ENCODE measurements at regions not wholly inside any gene's neighbourhood (a gene's known extent, or its start where the extent isn't known, plus 50 kb on each side); places are given as distances from the start of the nearest gene placed in this dataset.
"Not testable (repeated sequence)": the region's sequence is repeated elsewhere in the genome, so short reads cannot be mapped to it uniquely, and the experiment has no call there.

GRCh38 chr4:107492566-107492965 is 227.5 kb downstream of the PAPSS1 start:
- Histone ChIP-seq H3K27me3 (ENCODE audit: insufficient read depth, poor library complexity, severe bottlenecking) (no peaks in the 10 kb centered on the region), H3K4me3 (ENCODE audit: severe bottlenecking) (no peak overlapping the region), H3K36me3 (ENCODE audit: low read depth) (no peaks in the 10 kb centered on the region), H3K4me1 (ENCODE audit: insufficient read depth, poor library complexity, severe bottlenecking) (no peaks in the 10 kb centered on the region), H3K27ac (ENCODE audit: poor library complexity, severe bottlenecking) (no peak overlapping the region), H3K9me3 (ENCODE audit: severe bottlenecking) (no peaks in the 10 kb centered on the region)
- ATAC-seq (ENCODE audit: low read depth) (no peak), DNase-seq (ENCODE audit: low spot score) (no peak)
- no peak for TF ChIP-seq CTCF (IDR thresholded peaks at IDR 0.05; ENCODE audit: poor library complexity, severe bottlenecking)

GRCh38 chr4:107490116-107490515 is 229.9 kb downstream of the PAPSS1 start:
- ATAC-seq (ENCODE audit: low read depth), result no peak

GRCh38 chr4:107483621-107484020 is 236.4 kb downstream of the PAPSS1 start:
- H3K27me3 ChIP-seq (ENCODE audit: insufficient read depth, poor library complexity, severe bottlenecking); ATAC-seq (ENCODE audit: low read depth); H3K27ac ChIP-seq (ENCODE audit: poor library complexity, severe bottlenecking); H3K4me3 ChIP-seq (ENCODE audit: severe bottlenecking); DNase-seq (ENCODE audit: low spot score); H3K9me3 ChIP-seq (ENCODE audit: severe bottlenecking); H3K36me3 ChIP-seq (ENCODE audit: low read depth); H3K4me1 ChIP-seq (ENCODE audit: insufficient read depth, poor library complexity, severe bottlenecking): not testable (repeated sequence)

More at GRCh38 chr4:107490116-107490515, 229.9 kb downstream of the PAPSS1 start:
- Histone ChIP-seq H3K4me1 (ENCODE audit: insufficient read depth, poor library complexity, severe bottlenecking) (no peaks in the 10 kb centered on the region), H3K36me3 (ENCODE audit: low read depth) (no peaks in the 10 kb centered on the region), H3K27ac (ENCODE audit: poor library complexity, severe bottlenecking) (no peak overlapping the region), H3K9me3 (ENCODE audit: severe bottlenecking) (no peaks in the 10 kb centered on the region), H3K4me3 (ENCODE audit: severe bottlenecking) (no peak overlapping the region), H3K27me3 (ENCODE audit: insufficient read depth, poor library complexity, severe bottlenecking) (no peaks in the 10 kb centered on the region)
- TF ChIP-seq CTCF (IDR thresholded peaks at IDR 0.05; ENCODE audit: poor library complexity, severe bottlenecking), result no peak
- no peak for DNase-seq (ENCODE audit: low spot score)

GRCh38 chr4:107482546-107482945 is 237.5 kb downstream of the PAPSS1 start:
- no peak for ATAC-seq (ENCODE audit: low read depth)
- no peak for TF ChIP-seq CTCF (IDR thresholded peaks at IDR 0.05; ENCODE audit: poor library complexity, severe bottlenecking)
- Histone ChIP-seq H3K36me3 (ENCODE audit: low read depth) (no peaks in the 10 kb centered on the region), H3K9me3 (ENCODE audit: severe bottlenecking) (no peaks in the 10 kb centered on the region), H3K4me1 (ENCODE audit: insufficient read depth, poor library complexity, severe bottlenecking) (no peaks in the 10 kb centered on the region), H3K4me3 (ENCODE audit: severe bottlenecking) (no peak overlapping the region), H3K27ac (ENCODE audit: poor library complexity, severe bottlenecking) (no peak overlapping the region), H3K27me3 (ENCODE audit: insufficient read depth, poor library complexity, severe bottlenecking) (no peaks in the 10 kb centered on the region)
- no peak for DNase-seq (ENCODE audit: low spot score)

GRCh38 chr4:107478327-107478980 is 241.6 kb downstream of the PAPSS1 start:
- no peaks in the 10 kb centered on the region for H3K4me1 ChIP-seq (ENCODE audit: insufficient read depth, poor library complexity, severe bottlenecking)
- H3K27me3 ChIP-seq (ENCODE audit: insufficient read depth, poor library complexity, severe bottlenecking), result no peaks in the 10 kb centered on the region
- ATAC-seq (ENCODE audit: low read depth), result no peak
- H3K27ac ChIP-seq (ENCODE audit: poor library complexity, severe bottlenecking), result no peak overlapping the region
- no peak for TF ChIP-seq CTCF (IDR thresholded peaks at IDR 0.05; ENCODE audit: poor library complexity, severe bottlenecking)
- H3K9me3 ChIP-seq (ENCODE audit: severe bottlenecking), result no peaks in the 10 kb centered on the region
- no peak for DNase-seq (ENCODE audit: low spot score)
- no peaks in the 10 kb centered on the region for H3K36me3 ChIP-seq (ENCODE audit: low read depth)
- no peak overlapping the region for H3K4me3 ChIP-seq (ENCODE audit: severe bottlenecking)

Measured in RWPE2 (cell line).